C4-2B (cell line): ENCODE measurements at regions not wholly inside any gene's neighbourhood (a gene's known extent, or its start where the extent isn't known, plus 50 kb on each side); places are given as distances from the start of the nearest gene placed in this dataset.

Experiments used
- H3K27ac ChIP-seq: fragments of 450-650 bp; 2 replicates; pipeline ENCODE4 v1.5.1; 2017
- ZFX ChIP-seq: fragments of 450-650 bp; IDR thresholded peaks from 2 replicates; pipeline ENCODE4 v1.6.1; 2017
- TF ChIP-seq, protein P1 (sequence below): fragments of 450-650 bp; conservative IDR thresholded peaks from 2 replicates; pipeline ENCODE4 v1.5.1; 2017; ENCODE audit warnings: mild to moderate bottlenecking

- TF ChIP-seq, protein P1, sequence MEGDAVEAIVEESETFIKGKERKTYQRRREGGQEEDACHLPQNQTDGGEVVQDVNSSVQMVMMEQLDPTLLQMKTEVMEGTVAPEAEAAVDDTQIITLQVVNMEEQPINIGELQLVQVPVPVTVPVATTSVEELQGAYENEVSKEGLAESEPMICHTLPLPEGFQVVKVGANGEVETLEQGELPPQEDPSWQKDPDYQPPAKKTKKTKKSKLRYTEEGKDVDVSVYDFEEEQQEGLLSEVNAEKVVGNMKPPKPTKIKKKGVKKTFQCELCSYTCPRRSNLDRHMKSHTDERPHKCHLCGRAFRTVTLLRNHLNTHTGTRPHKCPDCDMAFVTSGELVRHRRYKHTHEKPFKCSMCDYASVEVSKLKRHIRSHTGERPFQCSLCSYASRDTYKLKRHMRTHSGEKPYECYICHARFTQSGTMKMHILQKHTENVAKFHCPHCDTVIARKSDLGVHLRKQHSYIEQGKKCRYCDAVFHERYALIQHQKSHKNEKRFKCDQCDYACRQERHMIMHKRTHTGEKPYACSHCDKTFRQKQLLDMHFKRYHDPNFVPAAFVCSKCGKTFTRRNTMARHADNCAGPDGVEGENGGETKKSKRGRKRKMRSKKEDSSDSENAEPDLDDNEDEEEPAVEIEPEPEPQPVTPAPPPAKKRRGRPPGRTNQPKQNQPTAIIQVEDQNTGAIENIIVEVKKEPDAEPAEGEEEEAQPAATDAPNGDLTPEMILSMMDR: no peak
- no peak for TF ChIP-seq ZFX
- no peak overlapping the region for H3K27ac ChIP-seq
Measured at GRCh38 chr5:165705960-165706359, 2200.5 kb downstream of the MAT2B start.

DNA sequence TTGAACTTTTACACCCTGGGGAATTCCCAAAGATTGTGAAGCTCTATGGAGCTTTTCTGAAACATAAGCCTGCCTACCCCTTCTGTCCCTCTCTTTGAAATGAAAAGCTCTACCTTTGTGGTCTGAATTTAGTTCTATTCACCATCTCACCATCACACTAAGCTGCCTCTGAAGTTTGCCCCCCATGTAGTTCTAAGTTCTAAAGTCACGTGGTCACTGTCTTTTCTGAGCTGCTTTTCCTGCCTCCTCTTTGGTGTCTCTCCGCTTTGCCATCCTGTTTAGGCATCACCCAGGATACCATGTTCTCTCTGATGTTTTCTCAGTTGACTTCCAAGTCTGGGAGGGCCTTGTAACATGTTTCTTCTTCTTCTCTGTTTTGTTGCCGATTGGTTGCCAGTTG, 2206.6 kb downstream of the MAT2B start:
- H3K27ac ChIP-seq: no peak overlapping the region
- TF ChIP-seq ZFX: no peak

DNA sequence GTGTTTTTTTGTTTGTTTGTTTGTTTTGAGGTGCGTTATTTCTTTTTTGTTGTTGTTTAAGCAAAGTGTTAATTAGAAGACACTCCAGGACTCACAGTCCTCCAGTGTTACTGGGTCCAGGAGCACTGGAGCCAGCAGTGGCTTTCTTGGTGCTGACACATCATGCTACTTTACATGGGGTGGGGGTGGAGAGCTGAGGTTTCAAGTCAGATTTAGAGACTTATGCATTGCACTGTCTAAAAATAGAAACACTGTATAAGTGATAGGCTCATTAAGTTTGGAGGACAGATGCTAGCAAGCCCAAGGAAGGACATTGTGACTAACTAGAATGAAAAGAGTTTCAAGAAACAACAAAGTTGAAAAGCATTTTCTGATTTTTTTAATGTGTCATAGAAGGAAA, 2209.2 kb downstream of the MAT2B start:
- no peak for TF ChIP-seq ZFX
- TF ChIP-seq, protein P1: no peak
- H3K27ac ChIP-seq: no peak overlapping the region

- TF ChIP-seq ZFX: no peak
- TF ChIP-seq, protein P1: no peak
- no peak overlapping the region for H3K27ac ChIP-seq
Measured at GRCh38 chr5:165720901-165721300, 2215.5 kb downstream of the MAT2B start.

DNA sequence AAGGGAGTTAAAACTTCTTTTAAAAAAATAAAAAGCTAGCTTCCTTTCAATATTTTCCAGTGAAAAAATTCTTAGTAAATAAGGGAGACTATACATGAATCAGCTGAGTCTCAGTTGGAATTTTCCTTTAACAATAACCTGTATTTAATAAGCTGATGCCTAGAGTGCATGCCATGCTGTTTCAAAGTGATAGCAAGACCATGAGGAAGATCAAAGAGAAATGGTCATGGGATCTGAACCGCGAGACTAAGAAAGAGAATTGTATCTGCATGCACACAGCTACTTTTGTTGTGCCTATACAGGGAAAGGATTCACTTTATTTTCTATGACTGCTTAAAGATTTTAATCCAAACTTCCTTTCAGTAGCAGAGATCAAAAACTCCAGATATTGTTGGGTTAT, 2217.0 kb downstream of the MAT2B start:
- no peak overlapping the region for H3K27ac ChIP-seq
- TF ChIP-seq, protein P1: no peak
- no peak for TF ChIP-seq ZFX

- H3K27ac ChIP-seq: no peak overlapping the region
- TF ChIP-seq ZFX: no peak
- TF ChIP-seq, protein P1: no peak
Measured at GRCh38 chr5:165723931-165724330, 2218.5 kb downstream of the MAT2B start.

DNA sequence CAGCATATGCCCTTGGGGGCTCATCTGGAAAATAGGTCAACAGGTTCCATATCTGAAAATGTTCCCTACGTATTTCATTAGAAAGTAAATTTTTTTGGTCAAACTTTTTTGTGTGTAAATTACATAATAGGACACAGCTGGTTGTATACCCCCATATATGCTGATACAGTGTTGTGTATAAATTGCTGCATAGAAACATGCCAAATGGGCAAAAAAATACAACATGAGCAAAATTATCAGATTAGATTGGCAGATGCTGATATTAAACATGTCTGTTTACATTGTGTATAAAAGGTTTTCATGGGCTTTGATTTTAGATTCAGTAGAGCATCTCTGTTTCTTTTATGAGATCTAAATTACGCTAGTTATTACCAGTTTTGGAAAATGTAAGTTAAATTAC, 2223.0 kb downstream of the MAT2B start:
- H3K27ac ChIP-seq: no peak overlapping the region
- TF ChIP-seq, protein P1: no peak
- TF ChIP-seq ZFX: no peak

GRCh38 chr5:165735388-165735787, 2230.0 kb downstream of the MAT2B start:
- H3K27ac ChIP-seq: no peak overlapping the region
- TF ChIP-seq, protein P1: no peak
- no peak for TF ChIP-seq ZFX
